OCI-LY7 (cell line): ENCODE measurements at regions not wholly inside any gene's neighbourhood (a gene's known extent, or its start where the extent isn't known, plus 50 kb on each side); places are given as distances from the start of the nearest gene placed in this dataset.
A peak's percentile ranks its signal among the peaks of the same experiment; 100 is the strongest.

Experiments
- BruUV-seq: library from RNA; stranded (reverse); fragments of 400-500 nt; replicated peaks from 2 replicates; lab custom pipeline; 2021; lab: Mats Ljungman, UMichigan
- CTCF ChIA-PET: fragments of 300-600 bp; sonication (Branson Sonifier 250); formaldehyde crosslinking; loops from one replicate; lab custom pipeline; 2022; ENCODE audit warnings: antibody characterized with exemption; ENCODE audit not compliant: unreplicated experiment; lab: Charles Lee
- POLR2A ChIA-PET: fragments of 300-600 bp; sonication (Branson Sonifier 250); formaldehyde crosslinking; loops from one replicate; lab custom pipeline; 2022; ENCODE audit warnings: antibody characterized with exemption; lab: Charles Lee
- DNase-seq: peaks from one replicate; pipeline ENCODE4 v3.0.0-alpha.2; 2015; ENCODE audit warnings: low spot score
- H2AFZ ChIP-seq: fragments of 200-600 bp; sonication (generic), shearing (Covaris generic); 2 replicates; pipeline ENCODE4 v1.6.1; 2014; ENCODE audit warnings: mild to moderate bottlenecking, antibody characterized with exemption, low read length, moderate library complexity
- H3K27ac ChIP-seq: fragments of 200-600 bp; sonication (generic); 2 replicates; pipeline ENCODE4 v1.5.1; 2014; ENCODE audit warnings: mixed run types, low read depth, mild to moderate bottlenecking, moderate library complexity, low read length, inconsistent platforms; ENCODE audit not compliant: poor library complexity, severe bottlenecking
- H3K36me3 ChIP-seq: fragments of 200-600 bp; sonication (generic); 2 replicates; pipeline ENCODE4 v1.6.1; 2014; ENCODE audit warnings: mild to moderate bottlenecking, antibody characterized with exemption, low read length, moderate library complexity, mixed read lengths; ENCODE audit not compliant: insufficient read depth
- H3K4me1 ChIP-seq: fragments of 200-600 bp; sonication (generic); 2 replicates; pipeline ENCODE4 v1.5.1; 2014; ENCODE audit warnings: mild to moderate bottlenecking, low read length; ENCODE audit not compliant: insufficient read depth, poor library complexity, severe bottlenecking
- H3K4me2 ChIP-seq: fragments of 200-600 bp; sonication (generic); 2 replicates; pipeline ENCODE4 v1.6.1; 2014; ENCODE audit warnings: mild to moderate bottlenecking, low read length
- H3K4me3 ChIP-seq: fragments of 200-600 bp; sonication (generic); 2 replicates; pipeline ENCODE4 v1.5.1; 2014; ENCODE audit warnings: mild to moderate bottlenecking, low read depth, low read length; ENCODE audit not compliant: poor library complexity, severe bottlenecking
- H3K79me2 ChIP-seq: fragments of 200-600 bp; sonication (generic); 2 replicates; pipeline ENCODE4 v1.6.1; 2016; ENCODE audit warnings: low read depth, mild to moderate bottlenecking, low read length, moderate library complexity, mixed read lengths; ENCODE audit not compliant: insufficient read depth
- H3K9me2 ChIP-seq: fragments of 200-600 bp; sonication (generic); 2 replicates; pipeline ENCODE4 v1.6.1; 2016; ENCODE audit warnings: mild to moderate bottlenecking, low read length, mixed read lengths; ENCODE audit not compliant: insufficient read depth
- H3K9me3 ChIP-seq: fragments of 200-600 bp; sonication (generic); 2 replicates; pipeline ENCODE4 v1.6.1; 2014; ENCODE audit warnings: mild to moderate bottlenecking, mixed run types, low read length, mixed read lengths
- H4K20me1 ChIP-seq: fragments of 200-600 bp; sonication (generic); 2 replicates; pipeline ENCODE4 v1.6.1; 2014; ENCODE audit warnings: mild to moderate bottlenecking, antibody characterized with exemption, low read length, moderate library complexity, mixed read lengths; ENCODE audit not compliant: insufficient read depth
- EZH2phosphoT487 ChIP-seq: fragments of 200-600 bp; sonication (generic); IDR thresholded peaks from 2 replicates; pipeline ENCODE4 v1.6.1; 2018; ENCODE audit warnings: low read depth, borderline replicate concordance, mild to moderate bottlenecking, mixed run types, antibody characterized with exemption, low read length, moderate library complexity, mixed read lengths
- intact Hi-C: fragments of 100-400 bp; cut with micrococcal nuclease; formaldehyde crosslinking; loops from one replicate; pipeline ENCODE4 v1.10.0; 2022; ENCODE audit not compliant: unreplicated experiment
- TF ChIP-seq, protein P1 (sequence below): fragments of 200-600 bp; sonication (generic); conservative IDR thresholded peaks from 2 replicates; pipeline ENCODE4 v1.5.1; 2014; ENCODE audit warnings: mild to moderate bottlenecking, antibody characterized with exemption, low read length, moderate library complexity, mixed read lengths

DNA sequence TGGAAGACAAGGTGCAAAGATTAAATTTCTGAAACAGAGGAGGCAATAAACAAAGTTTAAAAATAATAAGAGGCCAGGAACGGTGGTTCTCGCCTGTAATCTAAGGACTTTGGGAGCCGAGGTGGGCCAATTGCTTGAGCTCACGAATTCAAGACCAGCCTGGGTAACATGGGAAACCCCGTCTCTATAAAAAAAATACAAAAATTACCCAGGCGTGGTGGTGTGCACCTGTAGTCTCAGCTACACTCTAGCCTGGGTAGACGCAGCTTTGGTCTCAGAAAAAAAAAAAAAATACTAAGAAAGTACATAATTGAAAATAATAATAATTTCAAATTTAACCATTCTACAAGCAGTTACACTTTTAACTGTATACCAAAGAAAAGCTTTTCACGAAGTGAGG is 744.6 kb upstream of the POU3F3 start:
- peak overlapping the region; percentile 69 for H3K4me2 ChIP-seq
- H3K27ac ChIP-seq, result peak overlapping the region; percentile 65
- no peaks in the 10 kb centered on the region for H3K9me3 ChIP-seq
- peak overlapping the region; percentile 7 for H3K4me3 ChIP-seq
- BruUV-seq, result no TSS peak
- no peaks in the 10 kb centered on the region for H3K79me2 ChIP-seq
- peaks cover 39% of the 10 kb centered on the region for H3K4me1 ChIP-seq
- H3K36me3 ChIP-seq, result no peaks in the 10 kb centered on the region
- no peak for TF ChIP-seq EZH2phosphoT487
- TF ChIP-seq, protein P1, sequence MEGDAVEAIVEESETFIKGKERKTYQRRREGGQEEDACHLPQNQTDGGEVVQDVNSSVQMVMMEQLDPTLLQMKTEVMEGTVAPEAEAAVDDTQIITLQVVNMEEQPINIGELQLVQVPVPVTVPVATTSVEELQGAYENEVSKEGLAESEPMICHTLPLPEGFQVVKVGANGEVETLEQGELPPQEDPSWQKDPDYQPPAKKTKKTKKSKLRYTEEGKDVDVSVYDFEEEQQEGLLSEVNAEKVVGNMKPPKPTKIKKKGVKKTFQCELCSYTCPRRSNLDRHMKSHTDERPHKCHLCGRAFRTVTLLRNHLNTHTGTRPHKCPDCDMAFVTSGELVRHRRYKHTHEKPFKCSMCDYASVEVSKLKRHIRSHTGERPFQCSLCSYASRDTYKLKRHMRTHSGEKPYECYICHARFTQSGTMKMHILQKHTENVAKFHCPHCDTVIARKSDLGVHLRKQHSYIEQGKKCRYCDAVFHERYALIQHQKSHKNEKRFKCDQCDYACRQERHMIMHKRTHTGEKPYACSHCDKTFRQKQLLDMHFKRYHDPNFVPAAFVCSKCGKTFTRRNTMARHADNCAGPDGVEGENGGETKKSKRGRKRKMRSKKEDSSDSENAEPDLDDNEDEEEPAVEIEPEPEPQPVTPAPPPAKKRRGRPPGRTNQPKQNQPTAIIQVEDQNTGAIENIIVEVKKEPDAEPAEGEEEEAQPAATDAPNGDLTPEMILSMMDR, result no peak
- DNase-seq, result peak; percentile 72
- no peaks in the 10 kb centered on the region for H4K20me1 ChIP-seq
- ChIA-PET POLR2A (interaction anchor here (0.6 to 3.7 kb wide), 8 partner anchors 8 to 68 kb away, joined by 3 to 14 read pairs (median 4); no protein-coding TSS in a partner anchor), CTCF (no interaction called here)
- H3K9me2 ChIP-seq, result no peaks in the 10 kb centered on the region
- peak overlapping the region; percentile 92 for H2AFZ ChIP-seq
- intact Hi-C loops, result no loop called here

DNA sequence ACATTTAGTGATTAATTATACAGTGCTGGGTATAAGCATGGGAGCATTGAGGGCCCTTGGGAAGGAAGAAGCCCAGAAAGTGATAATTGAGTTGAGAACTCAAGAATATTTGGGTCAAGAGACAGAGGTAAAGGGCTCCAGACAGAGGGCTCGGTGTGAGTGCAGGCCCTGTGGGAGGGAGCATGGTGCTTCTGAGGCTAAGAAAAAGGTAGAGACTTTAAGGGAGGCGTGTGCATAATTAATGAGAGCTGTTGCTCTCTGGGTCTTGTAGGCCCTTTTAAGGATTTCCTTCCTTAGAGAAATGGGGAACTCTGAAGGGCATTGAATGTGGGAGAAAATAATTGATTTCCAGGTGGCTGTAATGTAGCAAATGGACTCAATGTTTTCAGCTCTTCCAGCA is 735.0 kb upstream of the POU3F3 start:
- Histone ChIP-seq H3K27ac (no peak overlapping the region), H3K9me2 (no peaks in the 10 kb centered on the region), H3K36me3 (no peaks in the 10 kb centered on the region), H3K9me3 (0 out of 2 replicates have a peak, but pooled peaks cover 3% of the 10 kb centered on the region), H3K79me2 (no peaks in the 10 kb centered on the region), H4K20me1 (no peaks in the 10 kb centered on the region), H2AFZ (no peak overlapping the region), H3K4me1 (no peaks in the 10 kb centered on the region), H3K4me3 (no peak overlapping the region), H3K4me2 (no peak overlapping the region)
- ChIA-PET POLR2A (interaction anchor here (0.7 kb wide), 1 partner anchor 111 kb away, joined by 3 read pairs; no protein-coding TSS in a partner anchor), CTCF (no interaction called here)
- no TSS peak for BruUV-seq
- DNase-seq, result no peak
- TF ChIP-seq EZH2phosphoT487, result no peak
- TF ChIP-seq, protein P1, result no peak
- intact Hi-C loops, result no loop called here

DNA sequence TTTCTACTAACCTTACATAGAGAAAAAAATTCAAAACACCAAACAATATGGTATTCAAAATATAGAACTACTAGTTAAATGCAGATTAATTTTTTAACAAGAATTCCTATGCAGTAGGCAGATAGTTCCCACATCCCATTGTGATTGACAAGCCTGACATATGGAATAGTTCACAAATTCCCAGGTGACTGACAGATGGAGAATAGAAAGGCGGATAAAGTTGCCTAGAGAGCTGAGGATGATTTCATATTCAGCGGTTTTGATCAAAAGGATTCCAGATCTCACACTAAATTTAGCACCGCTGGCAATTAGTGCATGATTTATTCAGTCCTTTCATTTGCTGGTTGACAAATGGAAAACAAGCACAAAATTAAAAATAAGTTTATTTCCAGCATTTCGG is 733.7 kb upstream of the POU3F3 start:
- no peak for DNase-seq
- Histone ChIP-seq H3K79me2 (no peaks in the 10 kb centered on the region), H3K4me3 (no peak overlapping the region), H3K4me1 (no peaks in the 10 kb centered on the region), H2AFZ (no peak overlapping the region), H3K36me3 (no peaks in the 10 kb centered on the region), H3K27ac (no peak overlapping the region), H3K9me2 (no peaks in the 10 kb centered on the region), H3K9me3 (0 out of 2 replicates have a peak, but pooled peaks cover 3% of the 10 kb centered on the region), H4K20me1 (no peaks in the 10 kb centered on the region), H3K4me2 (no peak overlapping the region)
- BruUV-seq, result no TSS peak
- POLR2A ChIA-PET, result interaction anchor here (1.8 kb wide), 1 partner anchor 11 kb away, joined by 7 read pairs; no protein-coding TSS in a partner anchor
- TF ChIP-seq, protein P1, result no peak
- TF ChIP-seq EZH2phosphoT487, result no peak
- CTCF ChIA-PET, result no interaction called here
- intact Hi-C loops, result no loop called here
